ENCODE measurements at regions not wholly inside any gene's neighbourhood (a gene's known extent, or its start where the extent isn't known, plus 50 kb on each side); places are given as distances from the start of the nearest gene placed in this dataset.
A peak's percentile ranks its signal among the peaks of the same experiment; 100 is the strongest.

- no peak overlapping the region for H3K4me3 ChIP-seq (ENCODE audit: low read depth, low read length)
- 0 out of 2 replicates have a peak, but pooled peaks have one; percentile 14 for TF ChIP-seq CTCF (IDR thresholded peaks at IDR 0.05; ENCODE audit: control insufficient read depth, extremely low read depth, insufficient read depth)
- no peak for DNase-seq (ENCODE audit: low read depth)
Observed at GRCh38 chr1:233473549-233474204, 140.2 kb upstream of the KCNK1 start.

GRCh38 chr1:233477359-233477758 is 136.5 kb upstream of the KCNK1 start:
- no peak overlapping the region for H3K4me3 ChIP-seq (ENCODE audit: low read depth, low read length)
- 0 out of 2 replicates have a peak, but pooled peaks have one; percentile 26 for TF ChIP-seq CTCF (IDR thresholded peaks at IDR 0.05; ENCODE audit: control insufficient read depth, extremely low read depth, insufficient read depth)
- DNase-seq (ENCODE audit: low read depth): peak; percentile 10

GRCh38 chr1:233478611-233479010 is 135.3 kb upstream of the KCNK1 start:
- TF ChIP-seq CTCF (IDR thresholded peaks at IDR 0.05; ENCODE audit: control insufficient read depth, extremely low read depth, insufficient read depth): no peak
- no peak overlapping the region for H3K4me3 ChIP-seq (ENCODE audit: low read depth, low read length)
- no peak for DNase-seq (ENCODE audit: low read depth)

GRCh38 chr1:233479110-233479890 is 134.6 kb upstream of the KCNK1 start:
- no peak overlapping the region for H3K4me3 ChIP-seq (ENCODE audit: low read depth, low read length)
- DNase-seq (ENCODE audit: low read depth): no peak
- no peak for TF ChIP-seq CTCF (IDR thresholded peaks at IDR 0.05; ENCODE audit: control insufficient read depth, extremely low read depth, insufficient read depth)

- H3K4me3 ChIP-seq (ENCODE audit: low read depth, low read length): no peak overlapping the region
- DNase-seq (ENCODE audit: low read depth): no peak
- TF ChIP-seq CTCF (IDR thresholded peaks at IDR 0.05; ENCODE audit: control insufficient read depth, extremely low read depth, insufficient read depth): no peak
Observed at GRCh38 chr1:233480198-233480597, 133.7 kb upstream of the KCNK1 start.

GRCh38 chr1:233482388-233482787 is 131.5 kb upstream of the KCNK1 start:
- DNase-seq (ENCODE audit: low read depth): no peak
- no peak for TF ChIP-seq CTCF (IDR thresholded peaks at IDR 0.05; ENCODE audit: control insufficient read depth, extremely low read depth, insufficient read depth)

More at GRCh38 chr1:233482388-233482787, 131.5 kb upstream of the KCNK1 start:
- H3K4me3 ChIP-seq (ENCODE audit: low read depth, low read length): no peak overlapping the region
